CD4-positive, alpha-beta T cell treated with Interleukin-4 for 4 hours (primary cell): ENCODE measurements at regions not wholly inside any gene's neighbourhood (a gene's known extent, or its start where the extent isn't known, plus 50 kb on each side); places are given as distances from the start of the nearest gene placed in this dataset.
A peak's percentile ranks its signal among the peaks of the same experiment; 100 is the strongest.
"Not testable (repeated sequence)": the region's sequence is repeated elsewhere in the genome, so short reads cannot be mapped to it uniquely, and the experiment has no call there.

Experiments used
- DNase-seq: peaks from one replicate; pipeline ENCODE4 v3.0.0-alpha.2; 2020

DNA sequence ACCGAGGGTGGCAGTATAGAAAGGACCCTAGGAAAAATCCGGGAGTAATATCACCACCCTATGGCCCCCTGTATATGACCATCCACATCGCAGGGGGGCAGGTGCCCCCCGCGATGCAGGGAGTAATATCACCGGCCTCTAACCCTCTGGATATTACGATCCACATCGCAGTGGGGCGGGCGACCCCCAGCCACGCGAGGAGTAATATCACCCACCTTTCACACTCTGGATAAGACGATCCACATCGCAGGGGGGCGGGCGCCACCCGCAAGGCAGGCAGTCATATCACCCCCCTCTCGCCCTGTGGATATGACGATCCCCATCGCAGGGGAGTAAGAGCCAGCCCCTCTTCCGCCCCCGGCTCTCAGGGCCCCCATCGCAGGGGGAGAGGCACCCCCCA, 76.7 kb upstream of the RUBCNL start:
- no peak for DNase-seq

DNA sequence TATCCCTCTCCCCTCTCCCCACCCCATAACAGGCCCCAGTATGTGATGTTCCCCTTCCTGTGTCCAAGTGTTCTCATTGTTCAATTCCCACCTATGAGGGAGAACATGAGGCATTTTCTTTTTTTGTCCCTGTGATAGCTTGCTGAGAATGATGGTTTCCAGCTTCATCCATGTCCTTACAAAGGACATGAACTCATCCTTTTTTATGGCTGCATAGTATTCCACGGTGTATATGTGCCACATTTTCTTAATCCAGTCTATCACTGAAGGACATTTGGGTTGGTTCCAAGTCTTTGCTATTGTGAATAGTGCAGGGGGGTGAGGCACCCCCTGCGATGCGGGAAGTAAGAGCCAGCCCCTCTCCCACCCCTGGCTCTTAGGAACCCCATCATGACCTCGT, 73.2 kb upstream of the RUBCNL start:
- not testable (repeated sequence) for DNase-seq

DNA sequence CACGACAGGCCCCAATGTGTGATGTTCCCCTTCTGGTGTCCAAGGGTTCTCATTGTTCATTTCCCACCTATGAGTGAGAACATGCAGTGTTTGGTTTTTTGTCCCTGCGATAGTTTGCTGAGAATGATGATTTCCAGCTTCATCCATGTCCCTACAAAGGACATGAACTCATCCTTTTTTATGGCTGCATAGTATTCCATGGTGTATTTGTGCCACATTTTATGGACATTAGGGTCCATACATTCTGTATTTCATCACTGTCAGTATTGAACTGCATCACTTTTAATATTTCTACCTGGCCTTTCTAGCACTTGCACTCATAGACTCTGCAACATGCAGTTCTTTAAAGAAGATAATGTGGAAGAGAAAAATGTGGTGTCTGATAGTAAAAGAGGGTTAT, 70.2 kb upstream of the RUBCNL start:
- DNase-seq: not testable (repeated sequence)

DNA sequence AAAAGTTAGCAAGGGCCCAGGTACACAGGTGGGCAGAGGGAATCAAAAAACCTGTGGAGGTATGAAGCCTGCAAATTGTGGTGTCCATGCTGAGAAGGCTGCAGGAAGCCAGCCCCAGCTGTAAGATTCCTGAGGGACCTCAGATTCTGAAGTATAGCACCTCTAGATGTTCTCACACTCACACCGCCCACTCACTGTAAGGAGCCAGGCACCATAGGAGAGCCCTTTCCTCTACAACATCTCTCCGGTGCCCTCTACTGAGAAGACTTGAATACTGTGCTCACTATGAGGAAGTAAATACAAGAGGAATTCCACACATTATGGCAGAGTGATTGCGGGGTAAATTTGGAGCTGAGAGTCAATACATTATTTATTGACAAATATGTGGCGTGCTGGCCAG, 68.9 kb upstream of the RUBCNL start:
- peak; percentile 4 for DNase-seq

DNA sequence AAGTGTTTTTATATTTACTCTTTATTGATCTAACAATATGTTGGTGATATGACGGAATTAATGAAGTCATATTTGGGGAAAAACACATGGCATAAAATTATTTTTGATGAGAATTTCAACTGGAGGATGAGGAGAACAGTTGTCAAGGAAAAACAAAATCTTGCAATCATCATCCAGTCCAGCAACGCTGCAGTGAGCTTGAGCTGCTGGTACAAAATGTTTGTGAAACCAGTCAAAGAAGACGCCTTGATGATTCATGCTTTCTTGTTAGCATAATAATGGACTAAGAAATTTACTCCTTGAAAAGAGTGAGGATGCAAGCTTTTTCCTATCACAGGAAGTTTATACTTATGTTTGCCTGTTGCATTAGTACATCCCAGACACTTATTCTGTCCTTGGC, 64.1 kb upstream of the RUBCNL start:
- DNase-seq: not testable (repeated sequence)

DNA sequence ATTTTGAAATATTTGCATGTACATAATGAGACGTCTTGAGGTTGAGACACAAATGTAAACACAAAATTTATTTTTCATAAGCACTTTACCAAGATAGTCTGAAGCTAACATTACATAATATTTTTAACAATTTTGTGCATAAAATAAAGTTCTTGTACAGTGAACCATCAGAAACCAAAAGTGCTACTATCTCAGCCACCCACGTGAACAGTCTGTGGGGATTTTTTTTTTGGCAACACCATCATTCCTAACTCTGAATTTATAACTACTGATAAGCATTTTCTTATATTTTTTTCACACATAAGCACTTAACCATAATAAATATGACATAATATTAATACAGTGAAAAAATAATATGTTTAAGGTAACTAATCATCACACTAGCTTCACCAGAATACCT, 62.9 kb upstream of the RUBCNL start:
- DNase-seq: not testable (repeated sequence)

DNA sequence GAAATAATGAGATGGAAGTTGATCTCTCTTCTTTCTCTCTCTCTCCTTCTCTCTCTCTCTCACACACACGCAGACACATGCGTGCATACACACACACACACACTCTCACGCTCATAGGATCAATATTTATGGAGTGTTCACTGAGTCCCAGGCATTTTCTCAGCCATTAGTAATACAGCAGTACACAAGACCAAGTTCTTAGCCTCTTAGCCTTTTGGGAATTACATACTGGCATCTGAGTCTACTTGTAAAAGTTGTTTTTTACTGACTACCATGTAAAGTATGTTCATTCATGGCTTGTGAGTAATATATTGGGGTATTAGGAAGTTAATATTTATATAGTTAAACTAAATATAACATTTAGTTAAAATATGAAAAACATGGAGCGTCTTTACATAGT, 61.1 kb upstream of the RUBCNL start:
- DNase-seq: not testable (repeated sequence)

DNA sequence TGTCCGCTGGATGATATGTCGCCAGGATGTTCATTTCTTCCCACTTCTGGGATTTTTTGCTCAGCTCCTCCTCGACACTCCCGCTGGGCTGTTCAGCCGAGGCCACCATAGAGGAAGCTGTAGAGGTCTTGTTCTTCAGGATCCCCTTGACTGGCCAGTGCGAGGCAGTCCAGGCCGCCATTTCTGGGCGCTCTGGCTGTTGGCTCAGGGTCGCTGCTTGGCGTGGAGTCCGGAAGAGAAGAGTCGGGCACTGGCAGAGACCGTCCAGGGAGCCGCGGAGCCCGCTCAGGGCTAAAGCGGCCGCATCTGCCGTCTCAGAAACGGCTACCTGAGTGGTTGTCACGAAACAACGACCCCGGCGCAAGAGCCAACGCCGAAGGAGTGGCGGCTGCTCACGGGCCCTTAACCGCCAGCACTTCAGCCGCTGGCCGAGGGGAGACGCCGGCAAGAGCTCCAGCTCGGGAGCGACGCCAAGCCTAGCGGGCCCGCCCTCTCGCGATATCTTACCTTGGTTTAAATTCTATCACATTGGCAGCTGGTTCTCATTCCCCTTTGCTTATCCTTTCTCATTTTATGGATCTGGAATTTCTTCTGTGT, 50.9 kb upstream of the RUBCNL start:
- DNase-seq: not testable (repeated sequence)
